Common myeloid progenitor, CD34-positive (primary cell): ENCODE measurements at regions not wholly inside any gene's neighbourhood (a gene's known extent, or its start where the extent isn't known, plus 50 kb on each side); places are given as distances from the start of the nearest gene placed in this dataset.

Experiments used
- CTCF ChIA-PET: fragments of 350-600 bp; sonication (Branson Sonifier 250); formaldehyde crosslinking; loops from one replicate; lab custom pipeline; 2021; ENCODE audit warnings: antibody characterized with exemption; lab: Charles Lee
- POLR2A ChIA-PET: fragments of 350-600 bp; sonication (Branson Sonifier 250); formaldehyde crosslinking; loops from one replicate; lab custom pipeline; 2021; ENCODE audit warnings: antibody characterized with exemption; lab: Charles Lee
- DNase-seq, 3 donors: peaks; one replicate each; pipeline versions ENCODE4 v3.0.0 to v3.0.0-alpha.2; 2013
- H3K27ac ChIP-seq, 2 experiments: 1 replicate in 1 of 2; 2 replicates in 1 of 2; pipeline ENCODE4 v1.7.0; 2013; ENCODE audit warnings: inconsistent platforms in 2 of 2, low read length in 2 of 2, mild to moderate bottlenecking in 2 of 2, low read depth in 1 of 2, moderate library complexity in 1 of 2; ENCODE audit not compliant: severe bottlenecking in 2 of 2, insufficient read depth in 1 of 2, poor library complexity in 1 of 2
- H3K27me3 ChIP-seq, 5 experiments: replicated peaks in 2 of 5; 1 replicate in 3 of 5; 2 replicates in 2 of 5; pipeline versions ENCODE4 v1.6.1 to v1.7.0; 2013; ENCODE audit warnings: low read length in 4 of 5, mild to moderate bottlenecking in 2 of 5, moderate library complexity in 2 of 5, inconsistent platforms in 1 of 5; ENCODE audit not compliant: insufficient read depth in 5 of 5, control insufficient read depth in 4 of 5
- H3K36me3 ChIP-seq, 4 experiments: 1 replicate in 2 of 4; 2 replicates in 2 of 4; pipeline versions ENCODE4 v1.6.1 to v1.7.0; 2013; ENCODE audit warnings: low read length in 3 of 4, control low read depth in 1 of 4, mild to moderate bottlenecking in 1 of 4; ENCODE audit not compliant: control insufficient read depth in 4 of 4, insufficient read depth in 4 of 4
- H3K4me1 ChIP-seq, 4 experiments: 1 replicate in 3 of 4; 2 replicates in 1 of 4; pipeline versions ENCODE4 v1.6.1 to v1.7.1; 2013; ENCODE audit warnings: low read length in 3 of 4, mild to moderate bottlenecking in 3 of 4, control low read depth in 1 of 4, inconsistent platforms in 1 of 4, moderate library complexity in 1 of 4; ENCODE audit not compliant: control insufficient read depth in 4 of 4, insufficient read depth in 4 of 4; ENCODE audit errors: control extremely low read depth in 1 of 4
- H3K4me3 ChIP-seq, 7 experiments: 1 replicate in 4 of 7; 2 replicates in 3 of 7; pipeline versions ENCODE4 v1.5.1 to v1.7.0; 2013; ENCODE audit warnings: mild to moderate bottlenecking in 7 of 7, low read length in 6 of 7, moderate library complexity in 6 of 7, inconsistent platforms in 2 of 7, low read depth in 2 of 7, control low read depth in 1 of 7; ENCODE audit not compliant: insufficient read depth in 4 of 7, control insufficient read depth in 1 of 7; ENCODE audit errors: extremely low read depth in 1 of 7
- H3K9me3 ChIP-seq, 5 experiments: 1 replicate in 4 of 5; 2 replicates in 1 of 5; pipeline versions ENCODE4 v1.6.1 to v1.7.1; 2013; ENCODE audit warnings: low read length in 4 of 5, mild to moderate bottlenecking in 2 of 5, inconsistent platforms in 1 of 5, low read depth in 1 of 5, moderate library complexity in 1 of 5; ENCODE audit not compliant: control insufficient read depth in 4 of 5, insufficient read depth in 2 of 5; ENCODE audit errors: control extremely low read depth in 1 of 5
- WGBS: methylation state at CpG from one replicate; pipeline ENCODE4 v1.1.5; 2013; ENCODE audit not compliant: insufficient coverage; 5-methylcytosine and 5-hydroxymethylcytosine counted together

DNA sequence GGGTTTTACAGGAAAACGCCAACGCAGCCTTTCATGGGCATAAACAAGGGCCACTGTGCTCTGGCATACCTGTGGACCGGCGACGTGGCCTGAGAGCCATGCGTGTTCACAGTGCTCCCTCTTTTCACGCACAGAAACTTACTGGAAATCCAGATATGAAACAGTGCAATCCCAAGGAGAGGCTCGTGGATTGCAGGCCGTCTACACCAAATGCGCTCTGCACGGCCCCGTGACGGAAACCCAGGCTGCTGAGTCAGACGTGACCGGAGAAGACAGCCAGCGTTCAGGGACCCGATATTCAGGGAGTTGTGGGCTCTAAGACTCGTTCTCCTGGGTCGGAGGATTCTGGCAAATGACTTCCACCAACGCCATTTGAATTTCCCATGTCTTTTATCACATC is 129.2 kb downstream of the FOXL1 start:
- DNase-seq, result no peak
- H3K4me1 ChIP-seq, result no peaks in the 10 kb centered on the region
- H3K4me3 ChIP-seq, result no peak overlapping the region
- ChIA-PET POLR2A (no interaction called here), CTCF (no interaction called here)
- H3K36me3 ChIP-seq, result no peaks in the 10 kb centered on the region
- H3K9me3 ChIP-seq, result peaks cover 0 to 2% (median 0%) of the 10 kb centered on the region in 5 experiments
- H3K27me3 ChIP-seq, result peaks cover 0 to 18% (median 0%) of the 10 kb centered on the region in 5 experiments
- 90% methylated on average over 19 of the region's 20 CpGs for WGBS
- H3K27ac ChIP-seq, result no peak overlapping the region

DNA sequence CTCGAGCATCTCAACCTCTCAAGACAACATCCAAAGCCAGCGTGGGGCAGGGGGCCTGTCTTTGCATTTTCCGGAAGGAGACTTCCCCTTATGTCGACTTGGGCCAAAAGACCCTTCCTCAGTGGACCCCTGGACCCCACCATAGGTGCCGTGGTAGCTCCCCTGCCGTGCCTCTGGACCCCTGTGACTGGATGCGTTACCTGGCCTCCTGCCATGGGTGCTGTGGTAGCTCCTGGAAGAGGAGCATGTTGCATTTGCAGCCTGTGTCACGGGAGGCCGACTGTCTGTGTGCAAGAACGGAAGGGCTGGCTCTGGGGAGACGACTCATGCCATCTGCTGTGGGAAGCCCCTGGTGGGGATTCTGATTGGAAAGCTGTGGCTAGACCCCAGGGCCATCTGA is 130.1 kb downstream of the FOXL1 start:
- CTCF ChIA-PET, result no interaction called here
- no peak overlapping the region for H3K27ac ChIP-seq
- no peak for DNase-seq
- POLR2A ChIA-PET, result no interaction called here
- H3K27me3 ChIP-seq, result peaks cover 0 to 18% (median 0%) of the 10 kb centered on the region in 5 experiments
- H3K9me3 ChIP-seq, result peaks cover 0 to 2% (median 0%) of the 10 kb centered on the region in 5 experiments
- WGBS, result 89% methylated on average over 10 of the region's 11 CpGs
- no peaks in the 10 kb centered on the region for H3K36me3 ChIP-seq
- no peak overlapping the region for H3K4me3 ChIP-seq
- no peaks in the 10 kb centered on the region for H3K4me1 ChIP-seq

DNA sequence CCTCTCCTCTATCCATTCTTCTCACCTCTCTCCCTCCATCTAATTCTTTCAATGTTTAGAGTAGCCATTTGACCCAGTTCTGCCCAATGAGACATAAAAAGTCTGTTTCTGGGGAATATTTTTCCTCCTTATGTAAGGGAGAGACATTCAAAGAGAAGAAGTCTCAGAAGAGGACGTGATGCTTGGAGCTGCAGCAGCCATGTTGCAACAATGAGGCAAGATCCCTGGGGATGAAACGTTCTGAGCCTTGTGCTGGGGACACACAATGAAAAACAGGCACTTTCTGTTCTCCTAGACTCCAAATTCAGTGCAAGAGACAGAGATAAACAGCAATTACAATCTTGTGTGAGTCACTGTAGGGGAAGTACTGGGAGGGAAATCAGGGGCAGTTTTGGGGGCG is 130.8 kb downstream of the FOXL1 start:
- peaks cover 0 to 19% (median 0%) of the 10 kb centered on the region in 5 experiments for H3K27me3 ChIP-seq
- 96% methylated on average over 3 of the region's 3 CpGs for WGBS
- no peak overlapping the region for H3K27ac ChIP-seq
- no peaks in the 10 kb centered on the region for H3K4me1 ChIP-seq
- no peak for DNase-seq
- peaks cover 0 to 2% (median 0%) of the 10 kb centered on the region in 5 experiments for H3K9me3 ChIP-seq
- H3K4me3 ChIP-seq, result no peak overlapping the region
- H3K36me3 ChIP-seq, result no peaks in the 10 kb centered on the region
- CTCF ChIA-PET, result no interaction called here
- POLR2A ChIA-PET, result no interaction called here

DNA sequence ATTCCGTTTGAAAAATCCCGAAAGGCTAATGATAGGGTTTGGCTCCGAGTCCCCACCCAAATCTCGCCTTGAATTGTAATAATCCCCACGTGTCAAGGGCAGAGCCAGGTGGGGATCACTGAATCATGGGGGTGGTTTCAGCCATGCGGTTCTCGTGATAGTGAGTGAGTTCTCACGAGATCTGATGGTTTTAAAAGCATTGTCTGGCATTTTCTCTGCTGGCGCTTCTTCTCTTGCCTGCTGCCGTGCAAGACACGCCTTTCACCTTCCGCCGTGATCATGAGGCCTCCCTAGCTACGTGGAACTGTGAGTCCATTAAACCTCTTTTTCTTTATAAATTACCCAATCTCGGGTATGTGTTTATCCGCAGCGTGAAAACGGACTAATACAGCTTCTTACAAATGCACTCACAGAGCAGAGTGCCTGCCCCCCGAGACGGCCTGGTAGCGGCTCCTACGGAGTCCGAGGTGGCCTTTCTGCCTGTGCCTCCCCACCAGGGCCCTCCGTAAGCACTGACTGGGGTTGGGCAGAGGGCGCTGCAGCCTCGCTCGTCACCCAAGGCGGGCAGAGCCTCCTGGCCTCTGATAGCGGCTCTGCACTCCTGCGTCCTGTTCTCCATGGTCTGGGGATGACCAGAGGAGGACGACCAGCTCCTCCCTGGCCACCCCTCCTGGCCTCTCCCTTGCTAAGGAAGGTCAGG is 131.7 kb downstream of the FOXL1 start:
- H3K4me3 ChIP-seq, result no peak overlapping the region
- WGBS, result 93% methylated on average over 31 of the region's 31 CpGs
- peaks cover 0 to 2% (median 0%) of the 10 kb centered on the region in 5 experiments for H3K9me3 ChIP-seq
- ChIA-PET POLR2A (no interaction called here), CTCF (no interaction called here)
- no peaks in the 10 kb centered on the region for H3K36me3 ChIP-seq
- no peak overlapping the region for H3K27ac ChIP-seq
- H3K27me3 ChIP-seq, result peaks cover 0 to 20% (median 0%) of the 10 kb centered on the region in 5 experiments
- no peaks in the 10 kb centered on the region for H3K4me1 ChIP-seq
- DNase-seq, result no peak

DNA sequence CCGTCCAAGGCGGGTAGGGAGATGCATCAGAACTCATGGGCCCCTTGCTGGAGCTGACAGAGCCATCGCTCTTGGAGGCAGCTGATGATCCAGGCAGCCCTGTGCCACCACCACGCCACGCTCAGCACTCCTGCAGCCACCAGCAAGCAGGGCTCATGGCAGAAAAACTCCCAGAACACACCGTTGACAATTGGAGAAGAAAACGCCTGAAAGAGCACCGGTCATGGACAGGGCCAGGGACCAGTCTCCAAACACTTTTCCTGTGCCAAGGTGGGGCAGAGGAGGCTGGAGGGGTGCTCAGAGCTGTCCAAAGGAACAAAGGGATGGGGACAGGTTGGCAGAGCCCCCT is 132.2 kb downstream of the FOXL1 start:
- POLR2A ChIA-PET, result no interaction called here
- CTCF ChIA-PET, result no interaction called here
- Histone ChIP-seq H3K4me3 (no peak overlapping the region), H3K36me3 (no peaks in the 10 kb centered on the region), H3K4me1 (no peaks in the 10 kb centered on the region), H3K27me3 (peaks cover 0 to 20% (median 0%) of the 10 kb centered on the region in 5 experiments), H3K9me3 (peaks cover 0 to 2% (median 0%) of the 10 kb centered on the region in 5 experiments), H3K27ac (no peak overlapping the region)
- WGBS, result 86% methylated on average over 8 of the region's 8 CpGs
- DNase-seq, result no peak

DNA sequence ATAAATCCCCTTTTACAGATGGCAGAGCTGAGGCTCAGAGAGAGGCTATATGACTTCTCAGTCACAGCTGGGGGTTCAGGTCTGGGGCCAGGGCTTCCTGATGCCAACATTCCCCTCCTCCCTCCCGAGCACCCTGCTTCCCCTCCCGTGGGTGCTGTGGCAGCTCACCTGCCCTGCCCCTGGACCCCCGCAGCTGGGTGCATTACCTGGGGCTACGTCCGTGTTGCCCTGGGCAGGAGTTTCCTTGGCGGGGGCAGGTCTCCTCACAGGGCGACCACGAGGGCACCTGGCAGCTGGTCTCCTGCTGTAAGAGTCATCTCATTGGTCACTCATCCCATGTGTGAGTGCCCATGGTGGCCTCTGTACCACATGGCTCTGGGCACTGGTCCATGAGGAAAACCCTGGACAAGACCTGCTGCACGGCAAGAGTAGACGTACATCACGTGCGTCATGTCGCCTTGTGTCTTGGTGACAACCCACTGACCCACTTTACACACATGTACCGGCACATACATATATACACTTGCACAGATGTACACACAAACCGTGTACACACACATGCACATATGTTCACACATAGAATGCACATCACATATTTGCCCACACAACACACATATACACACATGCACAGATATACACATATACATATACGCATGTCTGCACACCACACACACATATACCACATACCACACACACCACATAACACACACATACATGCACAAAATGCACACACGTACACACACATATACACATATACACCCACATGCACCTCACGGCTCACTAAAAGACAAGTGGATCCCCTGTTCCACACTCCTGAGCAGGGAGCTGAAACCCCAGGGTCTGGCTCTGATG is 134.0 kb downstream of the FOXL1 start:
- CTCF ChIA-PET, result no interaction called here
- Histone ChIP-seq H3K27ac (no peak overlapping the region), H3K27me3 (peaks cover 0 to 27% (median 4%) of the 10 kb centered on the region in 5 experiments), H3K4me3 (no peak overlapping the region), H3K9me3 (peaks cover 0 to 2% (median 0%) of the 10 kb centered on the region in 5 experiments), H3K36me3 (no peaks in the 10 kb centered on the region), H3K4me1 (no peaks in the 10 kb centered on the region)
- POLR2A ChIA-PET, result no interaction called here
- 95% methylated on average over 16 of the region's 18 CpGs for WGBS
- no peak for DNase-seq
